ENCODE measurements at regions not wholly inside any gene's neighbourhood (a gene's known extent, or its start where the extent isn't known, plus 50 kb on each side); places are given as distances from the start of the nearest gene placed in this dataset.

DNA sequence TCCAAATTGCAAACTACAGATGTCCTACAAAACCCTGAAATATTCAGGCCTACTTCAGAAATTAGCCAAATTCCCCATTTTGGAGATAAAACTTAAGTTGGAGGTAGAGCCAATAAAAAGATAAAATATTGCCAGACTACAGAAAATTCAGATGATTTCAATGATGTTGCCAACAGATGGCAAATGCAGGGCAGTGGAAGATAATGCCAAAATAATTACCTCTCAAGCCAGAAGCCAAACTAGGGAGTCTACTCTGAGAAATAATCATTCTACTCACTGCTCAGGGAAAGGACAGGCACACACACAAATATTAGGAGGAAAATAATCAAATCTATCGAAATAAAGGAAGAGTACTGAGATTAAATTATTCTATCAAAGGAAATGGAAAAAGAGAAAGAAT lies 347.5 kb upstream of the CCNG1 start:
- H3K36me3 ChIP-seq (ENCODE audit: insufficient read depth), result no peaks in the 10 kb centered on the region
- H3K79me2 ChIP-seq (replicated peaks; ENCODE audit: insufficient read depth), result no peaks in the 10 kb centered on the region
- H3K9me3 Mint-ChIP-seq, result no peaks in the 10 kb centered on the region
- no peak overlapping the region for H3K4me3 Mint-ChIP-seq
- no peak for TF ChIP-seq EZH2phosphoT487 (IDR thresholded peaks at IDR 0.05; ENCODE audit: unreplicated experiment)
- TF ChIP-seq ZNF462 (CRISPR knock-in tag; IDR thresholded peaks at IDR 0.05), result no peak
- no peak for TF ChIP-seq ZNF114 (CRISPR knock-in tag; IDR thresholded peaks at IDR 0.05)
- TF ChIP-seq POLR2AphosphoS5 (IDR thresholded peaks at IDR 0.05; ENCODE audit: low read depth), result no peak
- TF ChIP-seq STAT1 (IDR thresholded peaks at IDR 0.05; ENCODE audit: unreplicated experiment), result no peak
- no peak for TF ChIP-seq JUNB (IDR thresholded peaks at IDR 0.05; ENCODE audit: unreplicated experiment)
- no peak for TF ChIP-seq NANOG (IDR thresholded peaks at IDR 0.05; ENCODE audit: borderline replicate concordance)
- TF ChIP-seq, protein P1, sequence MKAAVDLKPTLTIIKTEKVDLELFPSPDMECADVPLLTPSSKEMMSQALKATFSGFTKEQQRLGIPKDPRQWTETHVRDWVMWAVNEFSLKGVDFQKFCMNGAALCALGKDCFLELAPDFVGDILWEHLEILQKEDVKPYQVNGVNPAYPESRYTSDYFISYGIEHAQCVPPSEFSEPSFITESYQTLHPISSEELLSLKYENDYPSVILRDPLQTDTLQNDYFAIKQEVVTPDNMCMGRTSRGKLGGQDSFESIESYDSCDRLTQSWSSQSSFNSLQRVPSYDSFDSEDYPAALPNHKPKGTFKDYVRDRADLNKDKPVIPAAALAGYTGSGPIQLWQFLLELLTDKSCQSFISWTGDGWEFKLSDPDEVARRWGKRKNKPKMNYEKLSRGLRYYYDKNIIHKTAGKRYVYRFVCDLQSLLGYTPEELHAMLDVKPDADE (IDR thresholded peaks at IDR 0.05), result no peak
- no peak for TF ChIP-seq CREB1 (CRISPR knock-in tag; IDR thresholded peaks at IDR 0.05; ENCODE audit: low read depth)
- TF ChIP-seq, protein P2, sequence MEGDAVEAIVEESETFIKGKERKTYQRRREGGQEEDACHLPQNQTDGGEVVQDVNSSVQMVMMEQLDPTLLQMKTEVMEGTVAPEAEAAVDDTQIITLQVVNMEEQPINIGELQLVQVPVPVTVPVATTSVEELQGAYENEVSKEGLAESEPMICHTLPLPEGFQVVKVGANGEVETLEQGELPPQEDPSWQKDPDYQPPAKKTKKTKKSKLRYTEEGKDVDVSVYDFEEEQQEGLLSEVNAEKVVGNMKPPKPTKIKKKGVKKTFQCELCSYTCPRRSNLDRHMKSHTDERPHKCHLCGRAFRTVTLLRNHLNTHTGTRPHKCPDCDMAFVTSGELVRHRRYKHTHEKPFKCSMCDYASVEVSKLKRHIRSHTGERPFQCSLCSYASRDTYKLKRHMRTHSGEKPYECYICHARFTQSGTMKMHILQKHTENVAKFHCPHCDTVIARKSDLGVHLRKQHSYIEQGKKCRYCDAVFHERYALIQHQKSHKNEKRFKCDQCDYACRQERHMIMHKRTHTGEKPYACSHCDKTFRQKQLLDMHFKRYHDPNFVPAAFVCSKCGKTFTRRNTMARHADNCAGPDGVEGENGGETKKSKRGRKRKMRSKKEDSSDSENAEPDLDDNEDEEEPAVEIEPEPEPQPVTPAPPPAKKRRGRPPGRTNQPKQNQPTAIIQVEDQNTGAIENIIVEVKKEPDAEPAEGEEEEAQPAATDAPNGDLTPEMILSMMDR (conservative IDR thresholded peaks at IDR 0.05; ENCODE audit: low read depth in 2 of 2), result no peak
- TF ChIP-seq EZH2 (IDR thresholded peaks at IDR 0.05; ENCODE audit: low read depth, unreplicated experiment), result no peak
- no peak for TF ChIP-seq ZNF331 (CRISPR knock-in tag; IDR thresholded peaks at IDR 0.05; ENCODE audit: low read depth)
- TF ChIP-seq REST (IDR thresholded peaks at IDR 0.05; ENCODE audit: unreplicated experiment), result no peak
- ATAC-seq (no peak), DNase-seq (ENCODE audit: low spot score) (no peak)
- H3K9me2 ChIP-seq (ENCODE audit: insufficient read depth), result no peaks in the 10 kb centered on the region
- no peak overlapping the region for H2AFZ ChIP-seq
- H3K27me3 Mint-ChIP-seq (ENCODE audit: insufficient read depth, low read depth, poor library complexity), result no peaks in the 10 kb centered on the region
- H3K4me1 Mint-ChIP-seq, result peaks cover 11% of the 10 kb centered on the region
- no peaks in the 10 kb centered on the region for H3K27me3 ChIP-seq (ENCODE audit: insufficient read depth)
- H4K20me1 ChIP-seq (replicated peaks; ENCODE audit: insufficient read depth), result no peaks in the 10 kb centered on the region
- H3K27ac ChIP-seq (ENCODE audit: low read depth), result no peak overlapping the region
- no peaks in the 10 kb centered on the region for H3F3A ChIP-seq (replicated peaks; ENCODE audit: low read depth)
- peaks cover 10% of the 10 kb centered on the region; the same call in 1 of the 2 replicates for H3K4me1 ChIP-seq (ENCODE audit: insufficient read depth)
- no peak overlapping the region for H3K4me3 ChIP-seq
- no peak overlapping the region for H3K27ac Mint-ChIP-seq
- no peak overlapping the region for H3K4me2 ChIP-seq
- H3K36me3 Mint-ChIP-seq (ENCODE audit: low read depth), result no peaks in the 10 kb centered on the region

All from GM23338 (cell line).